ENCODE measurements at regions not wholly inside any gene's neighbourhood (a gene's known extent, or its start where the extent isn't known, plus 50 kb on each side); places are given as distances from the start of the nearest gene placed in this dataset.

GRCh38 chr3:65210026-65210814 is 522.4 kb upstream of the ADAMTS9 start:
- Histone ChIP-seq H3K4me3 (ENCODE audit: low read length) (no peak overlapping the region), H3K9me3 (ENCODE audit: low read length) (no peaks in the 10 kb centered on the region), H3K4me1 (ENCODE audit: insufficient read depth, low read length) (no peaks in the 10 kb centered on the region), H2AFZ (ENCODE audit: low read depth, low read length) (no peak overlapping the region), H3K36me3 (ENCODE audit: insufficient read depth, low read length) (no peaks in the 10 kb centered on the region), H3K27me3 (ENCODE audit: insufficient read depth, low read length) (no peaks in the 10 kb centered on the region)

GRCh38 chr3:65202395-65202794 is 514.6 kb upstream of the ADAMTS9 start:
- Histone ChIP-seq H2AFZ (ENCODE audit: low read depth, low read length) (no peak overlapping the region), H3K9me3 (ENCODE audit: low read length) (no peaks in the 10 kb centered on the region), H3K36me3 (ENCODE audit: insufficient read depth, low read length) (no peaks in the 10 kb centered on the region), H3K4me3 (ENCODE audit: low read length) (no peak overlapping the region), H3K4me1 (ENCODE audit: insufficient read depth, low read length) (peaks cover 23% of the 10 kb centered on the region), H3K27me3 (ENCODE audit: insufficient read depth, low read length) (no peaks in the 10 kb centered on the region)

- Histone ChIP-seq H3K36me3 (ENCODE audit: insufficient read depth, low read length) (no peaks in the 10 kb centered on the region), H2AFZ (ENCODE audit: low read depth, low read length) (no peak overlapping the region), H3K4me3 (ENCODE audit: low read length) (no peak overlapping the region), H3K9me3 (ENCODE audit: low read length) (no peaks in the 10 kb centered on the region), H3K4me1 (ENCODE audit: insufficient read depth, low read length) (peaks cover 23% of the 10 kb centered on the region), H3K27me3 (ENCODE audit: insufficient read depth, low read length) (no peaks in the 10 kb centered on the region)
These were observed 514.1 kb upstream of the ADAMTS9 start for GRCh38 chr3:65201926-65202325.

- Histone ChIP-seq H3K9me3 (ENCODE audit: low read length) (no peaks in the 10 kb centered on the region), H3K4me3 (ENCODE audit: low read length) (no peak overlapping the region), H2AFZ (ENCODE audit: low read depth, low read length) (no peak overlapping the region), H3K4me1 (ENCODE audit: insufficient read depth, low read length) (peaks cover 25% of the 10 kb centered on the region), H3K27me3 (ENCODE audit: insufficient read depth, low read length) (no peaks in the 10 kb centered on the region), H3K36me3 (ENCODE audit: insufficient read depth, low read length) (no peaks in the 10 kb centered on the region)
These were observed 512.6 kb upstream of the ADAMTS9 start for GRCh38 chr3:65200310-65200970.

GRCh38 chr3:65196663-65197062 is 508.9 kb upstream of the ADAMTS9 start:
- Histone ChIP-seq H3K4me1 (ENCODE audit: insufficient read depth, low read length) (peaks cover 27% of the 10 kb centered on the region), H3K27me3 (ENCODE audit: insufficient read depth, low read length) (no peaks in the 10 kb centered on the region), H3K9me3 (ENCODE audit: low read length) (no peaks in the 10 kb centered on the region), H3K4me3 (ENCODE audit: low read length) (no peak overlapping the region), H2AFZ (ENCODE audit: low read depth, low read length) (no peak overlapping the region), H3K36me3 (ENCODE audit: insufficient read depth, low read length) (no peaks in the 10 kb centered on the region)

- Histone ChIP-seq H3K36me3 (ENCODE audit: insufficient read depth, low read length) (no peaks in the 10 kb centered on the region), H3K9me3 (ENCODE audit: low read length) (no peaks in the 10 kb centered on the region), H3K4me1 (ENCODE audit: insufficient read depth, low read length) (peaks cover 14% of the 10 kb centered on the region), H2AFZ (ENCODE audit: low read depth, low read length) (no peak overlapping the region), H3K27me3 (ENCODE audit: insufficient read depth, low read length) (no peaks in the 10 kb centered on the region), H3K4me3 (ENCODE audit: low read length) (no peak overlapping the region)
These were observed 507.6 kb upstream of the ADAMTS9 start for GRCh38 chr3:65195211-65196006.

GRCh38 chr3:65194744-65195143 is 506.9 kb upstream of the ADAMTS9 start:
- Histone ChIP-seq H3K36me3 (ENCODE audit: insufficient read depth, low read length) (no peaks in the 10 kb centered on the region), H3K27me3 (ENCODE audit: insufficient read depth, low read length) (no peaks in the 10 kb centered on the region), H3K4me3 (ENCODE audit: low read length) (no peak overlapping the region), H3K9me3 (ENCODE audit: low read length) (no peaks in the 10 kb centered on the region), H3K4me1 (ENCODE audit: insufficient read depth, low read length) (peaks cover 7% of the 10 kb centered on the region), H2AFZ (ENCODE audit: low read depth, low read length) (no peak overlapping the region)

- H3K27me3 ChIP-seq (ENCODE audit: insufficient read depth, low read length): no peaks in the 10 kb centered on the region
- H3K4me1 ChIP-seq (ENCODE audit: insufficient read depth, low read length): peaks cover 5% of the 10 kb centered on the region
- H3K36me3 ChIP-seq (ENCODE audit: insufficient read depth, low read length): no peaks in the 10 kb centered on the region
- H2AFZ ChIP-seq (ENCODE audit: low read depth, low read length): no peak overlapping the region
- no peak overlapping the region for H3K4me3 ChIP-seq (ENCODE audit: low read length)
- H3K9me3 ChIP-seq (ENCODE audit: low read length): no peaks in the 10 kb centered on the region
These were observed 506.4 kb upstream of the ADAMTS9 start for GRCh38 chr3:65194047-65194714.

GRCh38 chr3:65193531-65193930 is 505.7 kb upstream of the ADAMTS9 start:
- no peaks in the 10 kb centered on the region for H3K9me3 ChIP-seq (ENCODE audit: low read length)
- H3K4me1 ChIP-seq (ENCODE audit: insufficient read depth, low read length): peaks cover 5% of the 10 kb centered on the region
- no peaks in the 10 kb centered on the region for H3K36me3 ChIP-seq (ENCODE audit: insufficient read depth, low read length)
- no peak overlapping the region for H2AFZ ChIP-seq (ENCODE audit: low read depth, low read length)
- H3K27me3 ChIP-seq (ENCODE audit: insufficient read depth, low read length): no peaks in the 10 kb centered on the region
- H3K4me3 ChIP-seq (ENCODE audit: low read length): no peak overlapping the region

GRCh38 chr3:65190111-65190510 is 502.3 kb upstream of the ADAMTS9 start:
- Histone ChIP-seq H3K27me3 (ENCODE audit: insufficient read depth, low read length) (no peaks in the 10 kb centered on the region), H3K4me3 (ENCODE audit: low read length) (no peak overlapping the region)

GRCh38 chr3:65186268-65186667 is 498.5 kb upstream of the ADAMTS9 start:
- no peak overlapping the region for H3K4me3 ChIP-seq (ENCODE audit: low read length)
- H3K27me3 ChIP-seq (ENCODE audit: insufficient read depth, low read length): no peaks in the 10 kb centered on the region
- no peak overlapping the region for H2AFZ ChIP-seq (ENCODE audit: low read depth, low read length)
- no peaks in the 10 kb centered on the region for H3K9me3 ChIP-seq (ENCODE audit: low read length)
- no peaks in the 10 kb centered on the region for H3K4me1 ChIP-seq (ENCODE audit: insufficient read depth, low read length)
- no peaks in the 10 kb centered on the region for H3K36me3 ChIP-seq (ENCODE audit: insufficient read depth, low read length)

More at GRCh38 chr3:65190111-65190510, 502.3 kb upstream of the ADAMTS9 start:
- Histone ChIP-seq H3K4me1 (ENCODE audit: insufficient read depth, low read length) (peaks cover 2% of the 10 kb centered on the region), H3K36me3 (ENCODE audit: insufficient read depth, low read length) (no peaks in the 10 kb centered on the region), H3K9me3 (ENCODE audit: low read length) (no peaks in the 10 kb centered on the region), H2AFZ (ENCODE audit: low read depth, low read length) (no peak overlapping the region)

GRCh38 chr3:65182682-65183081 is 494.9 kb upstream of the ADAMTS9 start:
- no peak overlapping the region for H3K4me3 ChIP-seq (ENCODE audit: low read length)
- H3K27me3 ChIP-seq (ENCODE audit: insufficient read depth, low read length): no peaks in the 10 kb centered on the region
- H3K4me1 ChIP-seq (ENCODE audit: insufficient read depth, low read length): no peaks in the 10 kb centered on the region
- H3K36me3 ChIP-seq (ENCODE audit: insufficient read depth, low read length): no peaks in the 10 kb centered on the region
- no peak overlapping the region for H2AFZ ChIP-seq (ENCODE audit: low read depth, low read length)
- no peaks in the 10 kb centered on the region for H3K9me3 ChIP-seq (ENCODE audit: low read length)

GRCh38 chr3:65182085-65182484 is 494.3 kb upstream of the ADAMTS9 start:
- H3K4me3 ChIP-seq (ENCODE audit: low read length): no peak overlapping the region
- H3K36me3 ChIP-seq (ENCODE audit: insufficient read depth, low read length): no peaks in the 10 kb centered on the region
- H3K4me1 ChIP-seq (ENCODE audit: insufficient read depth, low read length): no peaks in the 10 kb centered on the region
- H3K9me3 ChIP-seq (ENCODE audit: low read length): no peaks in the 10 kb centered on the region
- no peaks in the 10 kb centered on the region for H3K27me3 ChIP-seq (ENCODE audit: insufficient read depth, low read length)
- H2AFZ ChIP-seq (ENCODE audit: low read depth, low read length): no peak overlapping the region

Data from neuron (in vitro differentiated cells).